BJ (cell line): ENCODE measurements at regions not wholly inside any gene's neighbourhood (a gene's known extent, or its start where the extent isn't known, plus 50 kb on each side); places are given as distances from the start of the nearest gene placed in this dataset.

Experiments
- CTCF ChIA-PET: fragments of 350-600 bp; formaldehyde crosslinking; extraction: SDS; loops from one replicate; lab custom pipeline; 2021; ENCODE audit warnings: antibody characterized with exemption, inconsistent platforms; lab: Yijun Ruan, JAX
- POLR2A ChIA-PET: fragments of 300-600 bp; sonication (Branson Sonifier 250); formaldehyde crosslinking; extraction: SDS; loops from one replicate; lab custom pipeline; 2021; ENCODE audit warnings: antibody characterized with exemption; lab: Charles Lee
- DNase-seq: peaks from one replicate; pipeline ENCODE4 v3.0.0-alpha.2; 2011; ENCODE audit warnings: low read depth
- H3K27me3 ChIP-seq: 2 replicates; pipeline ENCODE4 v1.6.0; 2011; ENCODE audit warnings: low read length; ENCODE audit not compliant: control insufficient read depth, insufficient read depth
- H3K36me3 ChIP-seq: 2 replicates; pipeline ENCODE4 v1.5.1; 2011; ENCODE audit warnings: low read length; ENCODE audit not compliant: control insufficient read depth, insufficient read depth
- H3K4me3 ChIP-seq: 2 replicates; pipeline ENCODE4 v1.5.1; 2011; ENCODE audit warnings: low read depth, mild to moderate bottlenecking, control low read depth, low read length
- CTCF ChIP-seq: IDR thresholded peaks from 2 replicates; pipeline ENCODE4 v1.5.1; 2011; ENCODE audit warnings: low read depth, mild to moderate bottlenecking, control low read depth, inconsistent platforms, low read length, moderate library complexity; ENCODE audit not compliant: insufficient read depth

DNA sequence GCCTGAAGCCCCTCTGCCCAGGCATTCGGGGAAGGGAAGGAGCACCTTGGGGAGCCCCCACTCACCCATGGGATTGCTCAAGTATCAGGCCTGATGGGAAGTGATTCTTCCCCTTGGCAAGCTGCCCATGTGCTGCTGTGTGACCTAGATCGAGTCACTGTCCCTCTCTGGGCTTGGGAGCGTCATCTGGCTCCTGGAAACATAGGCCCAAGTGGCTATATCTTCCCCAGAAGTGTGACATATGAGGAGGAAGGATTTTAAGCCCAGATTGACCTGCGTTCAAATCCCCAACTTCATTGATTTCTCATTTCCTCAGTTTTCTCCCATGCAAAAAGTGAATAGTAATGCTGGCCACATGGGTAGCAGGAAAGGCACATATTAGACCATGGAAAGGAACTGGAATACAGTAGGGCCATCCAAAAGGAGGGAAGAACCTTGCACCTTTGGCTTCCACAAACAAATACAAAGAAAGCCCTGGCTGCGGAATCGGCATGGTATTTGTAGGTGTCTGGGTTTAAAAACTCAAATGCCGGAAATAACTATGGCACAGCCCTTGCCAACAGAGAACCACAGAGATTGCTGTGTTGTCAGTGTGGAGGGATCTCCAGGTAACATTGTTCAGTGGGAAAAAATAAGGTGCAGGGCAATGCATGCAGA lies 169.5 kb upstream of the ZMIZ1 start:
- Histone ChIP-seq H3K36me3 (no peaks in the 10 kb centered on the region), H3K27me3 (peaks cover 8% of the 10 kb centered on the region), H3K4me3 (no peak overlapping the region)
- no peak for TF ChIP-seq CTCF
- ChIA-PET POLR2A (interaction anchor here (0.5 kb wide), 1 partner anchor 213 kb away, joined by 3 read pairs; no protein-coding TSS in a partner anchor), CTCF (interaction anchor here (1.0 kb wide), 1 partner anchor 19 kb away, joined by 4 read pairs; no protein-coding TSS in a partner anchor)
- DNase-seq = no peak

DNA sequence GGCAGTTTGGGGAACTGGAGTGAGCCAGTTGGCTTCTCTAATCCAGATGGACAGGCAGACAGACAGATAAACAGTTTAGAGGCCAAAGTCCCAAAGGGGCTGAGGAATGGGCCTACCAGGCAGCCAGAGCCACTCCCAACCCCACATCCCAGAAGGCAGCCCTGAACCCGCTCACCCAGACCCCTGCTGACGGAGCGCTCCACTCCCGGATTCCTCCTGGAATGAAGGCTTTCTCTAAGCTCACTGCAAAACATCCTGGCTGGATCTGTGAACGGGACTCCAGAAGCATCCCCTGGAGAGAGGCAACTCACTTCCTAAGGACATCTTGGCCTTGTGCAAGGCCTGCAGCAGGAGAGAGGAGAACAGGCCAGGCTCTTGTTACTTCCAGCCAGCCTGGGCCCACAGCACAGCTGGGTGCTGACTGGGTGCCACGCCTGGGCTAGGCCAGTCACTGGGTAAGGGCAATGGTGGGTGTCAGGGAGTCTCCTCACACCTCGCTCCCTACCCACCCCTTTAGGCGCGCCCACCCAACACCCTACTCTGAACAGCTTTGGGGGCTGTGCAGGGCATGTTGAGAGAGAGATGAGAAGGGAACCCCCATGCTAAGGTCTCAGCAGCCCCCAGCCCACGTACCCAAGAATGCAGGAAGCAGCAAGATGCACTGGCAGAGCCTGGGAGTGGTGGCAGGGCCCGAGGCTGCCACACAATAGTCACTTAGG lies 168.6 kb upstream of the ZMIZ1 start:
- POLR2A ChIA-PET = no interaction called here
- Histone ChIP-seq H3K36me3 (no peaks in the 10 kb centered on the region), H3K27me3 (peaks cover 5% of the 10 kb centered on the region), H3K4me3 (no peak overlapping the region)
- no peak for TF ChIP-seq CTCF
- CTCF ChIA-PET = interaction anchor here (1.0 kb wide), 1 partner anchor 18 kb away, joined by 4 read pairs; no protein-coding TSS in a partner anchor
- DNase-seq = no peak

DNA sequence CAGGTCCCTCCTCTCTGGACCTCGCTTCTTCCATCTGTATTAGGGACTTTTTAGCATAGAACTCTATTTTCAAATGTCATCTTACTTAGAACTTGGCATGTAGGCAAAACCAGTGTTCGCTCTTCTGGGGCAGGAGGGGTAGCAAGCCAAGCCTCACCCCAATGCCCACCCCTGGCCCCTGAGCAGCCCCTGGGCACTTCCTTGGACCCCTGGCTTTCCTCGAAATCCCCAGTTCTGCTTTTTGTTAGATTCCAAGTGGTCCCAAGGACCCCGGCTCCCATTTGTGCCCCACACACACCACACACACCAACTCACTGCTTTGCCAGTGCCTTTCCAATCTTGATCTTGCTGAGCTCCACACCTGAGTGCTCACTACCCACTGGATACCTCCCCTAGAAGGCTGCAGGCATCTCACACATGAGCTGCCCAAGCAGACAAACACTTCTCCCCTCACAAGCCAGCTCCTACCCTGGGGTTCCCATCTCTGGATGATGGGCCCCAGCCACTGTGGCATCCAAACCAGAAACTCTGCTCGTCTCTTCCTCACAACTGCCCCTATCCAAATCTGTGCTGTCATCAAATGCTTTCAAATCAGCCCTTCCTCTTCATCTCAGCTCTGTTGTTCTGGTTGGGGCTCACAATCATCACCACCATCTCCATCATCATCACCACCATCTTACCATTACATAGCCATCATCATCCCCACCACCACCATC lies 167.9 kb upstream of the ZMIZ1 start:
- ChIA-PET POLR2A (no interaction called here), CTCF (no interaction called here)
- Histone ChIP-seq H3K4me3 (no peak overlapping the region), H3K36me3 (no peaks in the 10 kb centered on the region), H3K27me3 (peaks cover 5% of the 10 kb centered on the region)
- TF ChIP-seq CTCF = no peak
- no peak for DNase-seq

DNA sequence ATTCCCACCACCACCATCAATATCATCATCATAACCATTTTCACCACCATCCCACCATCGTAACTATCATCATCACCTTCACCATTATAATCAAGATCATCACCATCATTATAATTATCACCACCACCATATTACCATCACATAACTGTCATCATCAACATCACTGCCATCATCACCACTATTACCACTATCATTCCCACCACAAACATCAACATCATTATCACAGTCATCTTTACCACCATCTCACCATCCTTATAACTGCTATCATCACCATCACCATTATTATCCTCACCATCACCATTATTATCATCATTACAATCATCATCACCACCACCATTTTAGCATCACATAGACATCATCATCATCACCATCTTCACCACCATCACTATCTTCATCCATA lies 167.1 kb upstream of the ZMIZ1 start:
- CTCF ChIA-PET = no interaction called here

More for the DNA sequence above, 167.1 kb upstream of the ZMIZ1 start:
- no peak for DNase-seq
- Histone ChIP-seq H3K27me3 (peaks cover 6% of the 10 kb centered on the region), H3K36me3 (no peaks in the 10 kb centered on the region), H3K4me3 (no peak overlapping the region)
- no peak for TF ChIP-seq CTCF
- POLR2A ChIA-PET = no interaction called here
